D341Med (cell line): ENCODE measurements at regions not wholly inside any gene's neighbourhood (a gene's known extent, or its start where the extent isn't known, plus 50 kb on each side); places are given as distances from the start of the nearest gene placed in this dataset.

Experiments
- DNase-seq: peaks from one replicate; pipeline ENCODE4 v3.0.0; 2012; ENCODE audit warnings: low spot score

- DNase-seq = no peak
These were observed 123.4 kb upstream of the IRX3 start for GRCh38 chr16:54409982-54410381.

GRCh38 chr16:54407596-54407995 is 121.0 kb upstream of the IRX3 start:
- DNase-seq = no peak

- no peak for DNase-seq
These were observed 118.9 kb upstream of the IRX3 start for GRCh38 chr16:54405478-54405877.

- no peak for DNase-seq
These were observed 117.0 kb upstream of the IRX3 start for GRCh38 chr16:54403580-54403979.

- no peak for DNase-seq
These were observed 116.3 kb upstream of the IRX3 start for GRCh38 chr16:54402873-54403272.

GRCh38 chr16:54402270-54402669 is 115.7 kb upstream of the IRX3 start:
- DNase-seq = no peak

GRCh38 chr16:54400261-54400660 is 113.7 kb upstream of the IRX3 start:
- DNase-seq = no peak

GRCh38 chr16:54398986-54399385 is 112.4 kb upstream of the IRX3 start:
- DNase-seq = no peak

- no peak for DNase-seq
These were observed 111.3 kb upstream of the IRX3 start for GRCh38 chr16:54397838-54398237.

GRCh38 chr16:54397190-54397835 is 110.7 kb upstream of the IRX3 start:
- no peak for DNase-seq

GRCh38 chr16:54389836-54390494 is 103.4 kb upstream of the IRX3 start:
- no peak for DNase-seq

GRCh38 chr16:54385141-54385540 is 98.6 kb upstream of the IRX3 start:
- DNase-seq = no peak

- DNase-seq = no peak
These were observed 95.2 kb upstream of the IRX3 start for GRCh38 chr16:54381601-54382313.

- no peak for DNase-seq
These were observed 88.5 kb upstream of the IRX3 start for GRCh38 chr16:54375071-54375470.

- DNase-seq = no peak
These were observed 87.2 kb upstream of the IRX3 start for GRCh38 chr16:54373534-54374520.

- DNase-seq = no peak
These were observed 83.9 kb upstream of the IRX3 start for GRCh38 chr16:54370278-54371040.

- DNase-seq = no peak
These were observed 83.3 kb upstream of the IRX3 start for GRCh38 chr16:54369861-54370260.

- no peak for DNase-seq
These were observed 80.4 kb upstream of the IRX3 start for GRCh38 chr16:54366943-54367342.

GRCh38 chr16:54365990-54366634 is 79.5 kb upstream of the IRX3 start:
- DNase-seq = no peak

- no peak for DNase-seq
These were observed 77.2 kb upstream of the IRX3 start for GRCh38 chr16:54363766-54364165.
